ENCODE measurements at regions not wholly inside any gene's neighbourhood (a gene's known extent, or its start where the extent isn't known, plus 50 kb on each side); places are given as distances from the start of the nearest gene placed in this dataset.

GRCh38 chr7:84614821-84615501, 420.4 kb upstream of the SEMA3A start:
- DNase-seq, result no peak

- DNase-seq, result no peak
Observed at GRCh38 chr7:84612981-84613681, 418.5 kb upstream of the SEMA3A start.

- no peak for DNase-seq
Observed at GRCh38 chr7:84611391-84611790, 416.8 kb upstream of the SEMA3A start.

- no peak for DNase-seq
Observed at GRCh38 chr7:84610390-84610789, 415.8 kb upstream of the SEMA3A start.

GRCh38 chr7:84605301-84605700, 410.7 kb upstream of the SEMA3A start:
- no peak for DNase-seq

GRCh38 chr7:84603545-84603944, 409.0 kb upstream of the SEMA3A start:
- DNase-seq, result no peak

GRCh38 chr7:84595026-84595425, 400.4 kb upstream of the SEMA3A start:
- DNase-seq, result no peak

GRCh38 chr7:84591897-84592296, 397.3 kb upstream of the SEMA3A start:
- DNase-seq, result no peak

- DNase-seq, result no peak
Observed at GRCh38 chr7:84589012-84589411, 394.4 kb upstream of the SEMA3A start.

GRCh38 chr7:84583331-84583730, 388.7 kb upstream of the SEMA3A start:
- no peak for DNase-seq

GRCh38 chr7:84582747-84583146, 388.2 kb upstream of the SEMA3A start:
- DNase-seq, result no peak

- DNase-seq, result no peak
Observed at GRCh38 chr7:84578825-84579224, 384.2 kb upstream of the SEMA3A start.

- DNase-seq, result no peak
Observed at GRCh38 chr7:84568781-84569180, 374.2 kb upstream of the SEMA3A start.

GRCh38 chr7:84565345-84566074, 370.9 kb upstream of the SEMA3A start:
- no peak for DNase-seq

GRCh38 chr7:84553711-84554110, 359.1 kb upstream of the SEMA3A start:
- DNase-seq, result no peak

- DNase-seq, result no peak
Observed at GRCh38 chr7:84549409-84549808, 354.8 kb upstream of the SEMA3A start.

- DNase-seq, result no peak
Observed at GRCh38 chr7:84548366-84549365, 354.1 kb upstream of the SEMA3A start.

- no peak for DNase-seq
Observed at GRCh38 chr7:84547331-84547730, 352.7 kb upstream of the SEMA3A start.

- no peak for DNase-seq
Observed at GRCh38 chr7:84546403-84546802, 351.8 kb upstream of the SEMA3A start.

- peak in 1 of 2 experiments; percentile 5 for DNase-seq
Observed at GRCh38 chr7:84538268-84538667, 343.7 kb upstream of the SEMA3A start.

GRCh38 chr7:84536271-84536870, 341.8 kb upstream of the SEMA3A start:
- no peak for DNase-seq

GRCh38 chr7:84535580-84536270, 341.1 kb upstream of the SEMA3A start:
- DNase-seq, result no peak
